ENCODE measurements at regions not wholly inside any gene's neighbourhood (a gene's known extent, or its start where the extent isn't known, plus 50 kb on each side); places are given as distances from the start of the nearest gene placed in this dataset.

GRCh38 chr1:29478879-29479278, 242.6 kb downstream of the PTPRU start:
- 27 to 28% methylated on average over 3 to 5 of the region's 7 CpGs for WGBS, 2 donors (ENCODE audit: low coverage in 1 of 2)
- H3K27me3 ChIP-seq = peaks cover 72% of the 10 kb centered on the region
- H3K9me3 ChIP-seq = peaks cover 0 to 13% (median 0%) of the 10 kb centered on the region in 3 donors

GRCh38 chr1:29478151-29478791, 241.9 kb downstream of the PTPRU start:
- Histone ChIP-seq H3K36me3 (no peaks in the 10 kb centered on the region), H3K4me1 (no peaks in the 10 kb centered on the region), H3K27ac (no peak overlapping the region), H3K27me3 (peaks cover 78% of the 10 kb centered on the region), H3K4me3 (no peak overlapping the region), H3K9me3 (peaks cover 0 to 13% (median 0%) of the 10 kb centered on the region in 3 donors)
- whole genome bisulfite sequencing, 2 donors (ENCODE audit: low coverage in 1 of 2) = 0% methylated on average over 6 to 8 of the region's 37 CpGs
- TF ChIP-seq CTCF (IDR thresholded peaks at IDR 0.05) (no peak), EP300 (IDR thresholded peaks at IDR 0.05) (no peak), POLR2AphosphoS5 (IDR thresholded peaks at IDR 0.05) (no peak), POLR2A (IDR thresholded peaks at IDR 0.05) (no peak)
- no peak for ATAC-seq

More at GRCh38 chr1:29478879-29479278, 242.6 kb downstream of the PTPRU start:
- Histone ChIP-seq H3K36me3 (no peaks in the 10 kb centered on the region), H3K4me3 (no peak overlapping the region), H3K27ac (no peak overlapping the region), H3K4me1 (no peaks in the 10 kb centered on the region)
- TF ChIP-seq CTCF (IDR thresholded peaks at IDR 0.05) (no peak), POLR2A (IDR thresholded peaks at IDR 0.05) (no peak), POLR2AphosphoS5 (IDR thresholded peaks at IDR 0.05) (no peak), EP300 (IDR thresholded peaks at IDR 0.05) (no peak)
- ATAC-seq = no peak

- Histone ChIP-seq H3K27ac (no peak overlapping the region), H3K9me3 (no peaks in the 10 kb centered on the region), H3K36me3 (no peaks in the 10 kb centered on the region), H3K4me3 (no peak overlapping the region), H3K4me1 (no peaks in the 10 kb centered on the region), H3K27me3 (peaks cover 81% of the 10 kb centered on the region)
- 60 to 61% methylated on average over 1 to 2 of the region's 7 CpGs for WGBS, 2 donors (ENCODE audit: low coverage in 1 of 2)
- TF ChIP-seq POLR2AphosphoS5 (IDR thresholded peaks at IDR 0.05) = no peak
- TF ChIP-seq POLR2A (IDR thresholded peaks at IDR 0.05) = no peak
- no peak for TF ChIP-seq EP300 (IDR thresholded peaks at IDR 0.05)
- no peak for TF ChIP-seq CTCF (IDR thresholded peaks at IDR 0.05)
- no peak for ATAC-seq
These were observed 239.0 kb downstream of the PTPRU start for GRCh38 chr1:29475326-29475725.

- Histone ChIP-seq H3K27me3 (peaks cover 80% of the 10 kb centered on the region), H3K4me3 (no peak overlapping the region), H3K9me3 (no peaks in the 10 kb centered on the region), H3K36me3 (no peaks in the 10 kb centered on the region), H3K4me1 (no peaks in the 10 kb centered on the region), H3K27ac (no peak overlapping the region)
- TF ChIP-seq CTCF (IDR thresholded peaks at IDR 0.05) (no peak), POLR2AphosphoS5 (IDR thresholded peaks at IDR 0.05) (no peak), EP300 (IDR thresholded peaks at IDR 0.05) (no peak), POLR2A (IDR thresholded peaks at IDR 0.05) (no peak)
- no peak for ATAC-seq
- 56 to 60% methylated on average over 4 to 7 of the region's 9 CpGs for WGBS, 2 donors (ENCODE audit: low coverage in 1 of 2)
These were observed 238.2 kb downstream of the PTPRU start for GRCh38 chr1:29474274-29475244.
